ENCODE measurements at regions not wholly inside any gene's neighbourhood (a gene's known extent, or its start where the extent isn't known, plus 50 kb on each side); places are given as distances from the start of the nearest gene placed in this dataset.

GRCh38 chr2:223481486-223481885, 120.7 kb downstream of the SCG2 start:
- TF ChIP-seq CHD4 (IDR thresholded peaks at IDR 0.05; ENCODE audit: borderline replicate concordance) = no peak
- TF ChIP-seq ZFP36 (IDR thresholded peaks at IDR 0.05; ENCODE audit: borderline replicate concordance, partially characterized antibody) = no peak
- TF ChIP-seq RAD21 (conservative IDR thresholded peaks at IDR 0.05 in 1 of 2, IDR thresholded peaks at IDR 0.05 in 1 of 2) = no peak

Data from A549 (cell line).